DOHH2 (cell line): ENCODE measurements at regions not wholly inside any gene's neighbourhood (a gene's known extent, or its start where the extent isn't known, plus 50 kb on each side); places are given as distances from the start of the nearest gene placed in this dataset.

Source experiments
- H3F3A ChIP-seq: fragments of 200-600 bp; sonication (generic), shearing (Covaris generic); 2 replicates; pipeline ENCODE4 v1.6.0; 2016; ENCODE audit warnings: antibody characterized with exemption, mild to moderate bottlenecking; ENCODE audit not compliant: control insufficient read depth, insufficient read depth
- H3K27ac ChIP-seq: fragments of 200-600 bp; sonication (generic); 2 replicates; pipeline ENCODE4 v1.5.1; 2014; ENCODE audit warnings: low read depth, mild to moderate bottlenecking, low read length, moderate library complexity
- H3K27me3 ChIP-seq: fragments of 200-600 bp; sonication (generic); 2 replicates; pipeline ENCODE4 v1.6.1; 2014; ENCODE audit warnings: mild to moderate bottlenecking, low read length, mixed read lengths; ENCODE audit not compliant: control insufficient read depth
- H3K36me3 ChIP-seq: fragments of 200-600 bp; sonication (generic); 2 replicates; pipeline ENCODE4 v1.6.1; 2014; ENCODE audit warnings: mild to moderate bottlenecking, low read length, moderate library complexity, mixed read lengths; ENCODE audit not compliant: control insufficient read depth
- H3K4me1 ChIP-seq: fragments of 200-600 bp; sonication (generic); 2 replicates; pipeline ENCODE4 v1.6.1; 2014; ENCODE audit warnings: mild to moderate bottlenecking, low read length, mixed read lengths; ENCODE audit not compliant: control insufficient read depth
- H3K4me2 ChIP-seq: fragments of 200-600 bp; sonication (generic); 2 replicates; pipeline ENCODE4 v1.6.0; 2014; ENCODE audit warnings: mild to moderate bottlenecking, low read length, moderate library complexity
- H3K4me3 ChIP-seq: fragments of 200-600 bp; sonication (generic); 2 replicates; pipeline ENCODE4 v1.5.1; 2014; ENCODE audit warnings: mild to moderate bottlenecking, low read length, mixed read lengths
- H3K79me2 ChIP-seq: fragments of 200-600 bp; sonication (generic); 2 replicates; pipeline ENCODE4 v1.6.1; 2014; ENCODE audit warnings: mild to moderate bottlenecking, low read length, mixed read lengths; ENCODE audit not compliant: control insufficient read depth
- H3K9me2 ChIP-seq: fragments of 200-600 bp; sonication (generic); replicated peaks from 2 replicates; pipeline ENCODE4 v1.6.1; 2014; ENCODE audit warnings: mild to moderate bottlenecking, low read length, mixed read lengths; ENCODE audit not compliant: control insufficient read depth
- H3K9me3 ChIP-seq: fragments of 200-600 bp; sonication (generic); 2 replicates; pipeline ENCODE4 v1.6.1; 2014; ENCODE audit warnings: antibody characterized with exemption, low read length, mixed read lengths; ENCODE audit not compliant: control insufficient read depth, insufficient read depth
- H4K20me1 ChIP-seq: fragments of 200-600 bp; sonication (generic); 2 replicates; pipeline ENCODE4 v1.6.0; 2014; ENCODE audit warnings: low read depth, mild to moderate bottlenecking, antibody characterized with exemption, low read length, moderate library complexity; ENCODE audit not compliant: control insufficient read depth, insufficient read depth
- CTCF ChIP-seq: fragments of 200-600 bp; sonication (generic); IDR thresholded peaks from one replicate; pipeline ENCODE4 v1.5.1; 2014; ENCODE audit warnings: antibody characterized with exemption, mild to moderate bottlenecking, low read depth, low read length; ENCODE audit not compliant: poor library complexity, severe bottlenecking
- EZH2phosphoT487 ChIP-seq: fragments of 200-600 bp; sonication (generic); IDR thresholded peaks from 2 replicates; pipeline ENCODE4 v1.6.1; 2017; ENCODE audit warnings: borderline replicate concordance, mild to moderate bottlenecking, antibody characterized with exemption, low read length, moderate library complexity, mixed read lengths

- Histone ChIP-seq H3K4me2 (no peak overlapping the region), H3K4me1 (no peaks in the 10 kb centered on the region), H3K9me3 (no peaks in the 10 kb centered on the region), H3K79me2 (no peaks in the 10 kb centered on the region), H3K36me3 (no peaks in the 10 kb centered on the region), H3K27ac (no peak overlapping the region), H3K4me3 (no peak overlapping the region), H4K20me1 (no peaks in the 10 kb centered on the region), H3F3A (no peaks in the 10 kb centered on the region), H3K27me3 (no peaks in the 10 kb centered on the region), H3K9me2 (no peaks in the 10 kb centered on the region)
- TF ChIP-seq CTCF (no peak), EZH2phosphoT487 (no peak)
Observed at GRCh38 chr5:164484948-164485347, 979.5 kb downstream of the MAT2B start.

GRCh38 chr5:164487939-164488338 lies 982.5 kb downstream of the MAT2B start:
- no peak overlapping the region for H3K4me3 ChIP-seq
- no peaks in the 10 kb centered on the region for H3K4me1 ChIP-seq
- no peaks in the 10 kb centered on the region for H3K9me3 ChIP-seq
- H3K9me2 ChIP-seq = no peaks in the 10 kb centered on the region
- no peaks in the 10 kb centered on the region for H3K36me3 ChIP-seq
- no peaks in the 10 kb centered on the region for H3K79me2 ChIP-seq
- H3F3A ChIP-seq = no peaks in the 10 kb centered on the region
- no peak overlapping the region for H3K4me2 ChIP-seq
- no peaks in the 10 kb centered on the region for H4K20me1 ChIP-seq
- no peak for TF ChIP-seq EZH2phosphoT487
- TF ChIP-seq CTCF = no peak
- no peaks in the 10 kb centered on the region for H3K27me3 ChIP-seq
- H3K27ac ChIP-seq = no peak overlapping the region

- Histone ChIP-seq H4K20me1 (no peaks in the 10 kb centered on the region), H3K36me3 (no peaks in the 10 kb centered on the region), H3K4me2 (no peak overlapping the region), H3K9me2 (no peaks in the 10 kb centered on the region), H3K27ac (no peak overlapping the region), H3K4me3 (no peak overlapping the region), H3K4me1 (no peaks in the 10 kb centered on the region), H3K9me3 (no peaks in the 10 kb centered on the region), H3F3A (no peaks in the 10 kb centered on the region), H3K79me2 (no peaks in the 10 kb centered on the region), H3K27me3 (no peaks in the 10 kb centered on the region)
- TF ChIP-seq EZH2phosphoT487 = no peak
- TF ChIP-seq CTCF = no peak
Observed at GRCh38 chr5:164497311-164498064, 992.1 kb downstream of the MAT2B start.
